ENCODE measurements at regions not wholly inside any gene's neighbourhood (a gene's known extent, or its start where the extent isn't known, plus 50 kb on each side); places are given as distances from the start of the nearest gene placed in this dataset.
"Not testable (repeated sequence)": the region's sequence is repeated elsewhere in the genome, so short reads cannot be mapped to it uniquely, and the experiment has no call there.

- no peaks in the 10 kb centered on the region for H3K4me1 ChIP-seq (ENCODE audit: control insufficient read depth in 2 of 2, insufficient read depth in 2 of 2, low read length in 2 of 2)
- no peak overlapping the region for H3K4me3 ChIP-seq (ENCODE audit: low read length)
- no peaks in the 10 kb centered on the region for H3K36me3 ChIP-seq (ENCODE audit: control insufficient read depth in 2 of 3, insufficient read depth in 3 of 3, low read length in 3 of 3)
- Mint-ChIP-seq H3K27ac (no peak overlapping the region), H3K4me3 (no peak overlapping the region), H3K9me3 (no peaks in the 10 kb centered on the region), H3K4me1 (peaks cover 0 to 4% (median 0%) of the 10 kb centered on the region in 7 donors), H3K36me3 (no peaks in the 10 kb centered on the region), H3K27me3 (peaks cover 5 to 11% (median 6%) of the 10 kb centered on the region in 5 donors)
- DNase-seq = no peak
- CTCF ChIA-PET = no interaction called here
- no peaks in the 10 kb centered on the region for H3K9me3 ChIP-seq (ENCODE audit: control insufficient read depth in 2 of 3, low read length in 3 of 3)
- no peak for ATAC-seq
- H3K27ac ChIP-seq (ENCODE audit: low read depth, low read length) = no peak overlapping the region
- intact Hi-C loops (cut with micrococcal nuclease) = no loop called here
- H3K27me3 ChIP-seq (ENCODE audit: control insufficient read depth in 2 of 2, insufficient read depth in 2 of 2, low read length in 2 of 2) = no peaks in the 10 kb centered on the region
- POLR2A ChIA-PET = no interaction called here
Observed at GRCh38 chr5:168132241-168132641, 159.2 kb upstream of the WWC1 start.

GRCh38 chr5:168135897-168136296 is 155.5 kb upstream of the WWC1 start:
- no peaks in the 10 kb centered on the region for H3K9me3 Mint-ChIP-seq
- Histone ChIP-seq H3K27me3 (ENCODE audit: control insufficient read depth in 2 of 2, insufficient read depth in 2 of 2, low read length in 2 of 2) (no peaks in the 10 kb centered on the region), H3K36me3 (ENCODE audit: control insufficient read depth in 2 of 3, insufficient read depth in 3 of 3, low read length in 3 of 3) (no peaks in the 10 kb centered on the region), H3K4me3 (ENCODE audit: low read length) (no peak overlapping the region), H3K4me1 (ENCODE audit: control insufficient read depth in 2 of 2, insufficient read depth in 2 of 2, low read length in 2 of 2) (no peaks in the 10 kb centered on the region), H3K9me3 (ENCODE audit: control insufficient read depth in 2 of 3, low read length in 3 of 3) (no peaks in the 10 kb centered on the region), H3K27ac (ENCODE audit: low read depth, low read length) (no peak overlapping the region)
- peaks cover 0 to 8% (median 0%) of the 10 kb centered on the region in 7 donors for H3K4me1 Mint-ChIP-seq
- ChIA-PET CTCF (no interaction called here), POLR2A (no interaction called here)
- DNase-seq = no peak
- peaks cover 0 to 11% (median 6%) of the 10 kb centered on the region in 5 donors for H3K27me3 Mint-ChIP-seq
- H3K36me3 Mint-ChIP-seq = no peaks in the 10 kb centered on the region
- no peak overlapping the region for H3K27ac Mint-ChIP-seq
- H3K4me3 Mint-ChIP-seq = no peak overlapping the region
- no peak for ATAC-seq
- intact Hi-C loops (cut with micrococcal nuclease) = no loop called here

- ChIA-PET CTCF (no interaction called here), POLR2A (no interaction called here)
- Histone ChIP-seq H3K27ac (ENCODE audit: low read depth, low read length) (no peak overlapping the region), H3K4me1 (ENCODE audit: control insufficient read depth in 2 of 2, insufficient read depth in 2 of 2, low read length in 2 of 2) (no peaks in the 10 kb centered on the region), H3K4me3 (ENCODE audit: low read length) (no peak overlapping the region), H3K27me3 (ENCODE audit: control insufficient read depth in 2 of 2, insufficient read depth in 2 of 2, low read length in 2 of 2) (no peaks in the 10 kb centered on the region), H3K36me3 (ENCODE audit: control insufficient read depth in 2 of 3, insufficient read depth in 3 of 3, low read length in 3 of 3) (no peaks in the 10 kb centered on the region), H3K9me3 (ENCODE audit: control insufficient read depth in 2 of 3, low read length in 3 of 3) (no peaks in the 10 kb centered on the region)
- intact Hi-C loops (cut with micrococcal nuclease) = no loop called here
- Mint-ChIP-seq H3K4me3 (no peak overlapping the region), H3K27me3 (peaks cover 0 to 11% (median 6%) of the 10 kb centered on the region in 5 donors), H3K9me3 (no peaks in the 10 kb centered on the region), H3K27ac (no peak overlapping the region), H3K4me1 (peaks cover 0 to 8% (median 0%) of the 10 kb centered on the region in 7 donors), H3K36me3 (no peaks in the 10 kb centered on the region)
- no peak for ATAC-seq
- DNase-seq = no peak
Observed at GRCh38 chr5:168136340-168136739, 155.1 kb upstream of the WWC1 start.

- ATAC-seq (no peak), DNase-seq (peak in 1 of 9 donors; percentile 3)
- Mint-ChIP-seq H3K27ac (no peak overlapping the region), H3K27me3 (peaks cover 0 to 11% (median 6%) of the 10 kb centered on the region in 5 donors), H3K4me3 (no peak overlapping the region), H3K36me3 (no peaks in the 10 kb centered on the region), H3K4me1 (peaks cover 0 to 8% (median 0%) of the 10 kb centered on the region in 7 donors), H3K9me3 (no peaks in the 10 kb centered on the region)
- Histone ChIP-seq H3K9me3 (ENCODE audit: control insufficient read depth in 2 of 3, low read length in 3 of 3) (no peaks in the 10 kb centered on the region), H3K36me3 (ENCODE audit: control insufficient read depth in 2 of 3, insufficient read depth in 3 of 3, low read length in 3 of 3) (no peaks in the 10 kb centered on the region), H3K4me3 (ENCODE audit: low read length) (no peak overlapping the region), H3K4me1 (ENCODE audit: control insufficient read depth in 2 of 2, insufficient read depth in 2 of 2, low read length in 2 of 2) (no peaks in the 10 kb centered on the region), H3K27ac (ENCODE audit: low read depth, low read length) (no peak overlapping the region), H3K27me3 (ENCODE audit: control insufficient read depth in 2 of 2, insufficient read depth in 2 of 2, low read length in 2 of 2) (no peaks in the 10 kb centered on the region)
- CTCF ChIA-PET = no interaction called here
- intact Hi-C loops (cut with micrococcal nuclease) = no loop called here
- POLR2A ChIA-PET = no interaction called here
Observed at GRCh38 chr5:168137265-168137664, 154.2 kb upstream of the WWC1 start.

- POLR2A ChIA-PET = no interaction called here
Observed at GRCh38 chr5:168140241-168140640, 151.2 kb upstream of the WWC1 start.

GRCh38 chr5:168142402-168142801 is 149.0 kb upstream of the WWC1 start:
- ChIA-PET POLR2A (no interaction called here), CTCF (no interaction called here)
- Mint-ChIP-seq H3K4me3 (no peak overlapping the region), H3K27me3 (peaks cover 0 to 2% (median 0%) of the 10 kb centered on the region in 5 donors), H3K36me3 (no peaks in the 10 kb centered on the region), H3K4me1 (peaks cover 0 to 7% (median 0%) of the 10 kb centered on the region in 7 donors), H3K9me3 (peaks cover 0 to 4% (median 0%) of the 10 kb centered on the region in 11 donors), H3K27ac (no peak overlapping the region)
- no peak for DNase-seq
- Histone ChIP-seq H3K4me3 (ENCODE audit: low read length) (no peak overlapping the region), H3K27ac (ENCODE audit: low read depth, low read length) (no peak overlapping the region), H3K4me1 (ENCODE audit: control insufficient read depth in 2 of 2, insufficient read depth in 2 of 2, low read length in 2 of 2) (no peaks in the 10 kb centered on the region), H3K9me3 (ENCODE audit: control insufficient read depth in 2 of 3, low read length in 3 of 3) (no peaks in the 10 kb centered on the region), H3K27me3 (ENCODE audit: control insufficient read depth in 2 of 2, insufficient read depth in 2 of 2, low read length in 2 of 2) (no peaks in the 10 kb centered on the region), H3K36me3 (ENCODE audit: control insufficient read depth in 2 of 3, insufficient read depth in 3 of 3, low read length in 3 of 3) (no peaks in the 10 kb centered on the region)
- intact Hi-C loops (cut with micrococcal nuclease) = no loop called here
- ATAC-seq = no peak

More at GRCh38 chr5:168140241-168140640, 151.2 kb upstream of the WWC1 start:
- Mint-ChIP-seq H3K9me3 (no peaks in the 10 kb centered on the region), H3K36me3 (no peaks in the 10 kb centered on the region), H3K4me1 (peaks cover 0 to 13% (median 0%) of the 10 kb centered on the region in 7 donors), H3K27me3 (peaks cover 0 to 7% (median under 1%) of the 10 kb centered on the region in 5 donors), H3K4me3 (no peak overlapping the region), H3K27ac (peak overlapping the region in 1 of 9 donors; percentile 6)
- no peak overlapping the region for H3K27ac ChIP-seq (ENCODE audit: low read depth, low read length)
- no peak overlapping the region for H3K4me3 ChIP-seq (ENCODE audit: low read length)
- CTCF ChIA-PET = no interaction called here
- H3K9me3 ChIP-seq (ENCODE audit: control insufficient read depth in 2 of 3, low read length in 3 of 3) = no peaks in the 10 kb centered on the region
- ATAC-seq (no peak), DNase-seq (no peak)
- no peaks in the 10 kb centered on the region for H3K27me3 ChIP-seq (ENCODE audit: control insufficient read depth in 2 of 2, insufficient read depth in 2 of 2, low read length in 2 of 2)
- no peaks in the 10 kb centered on the region for H3K36me3 ChIP-seq (ENCODE audit: control insufficient read depth in 2 of 3, insufficient read depth in 3 of 3, low read length in 3 of 3)
- no peaks in the 10 kb centered on the region for H3K4me1 ChIP-seq (ENCODE audit: control insufficient read depth in 2 of 2, insufficient read depth in 2 of 2, low read length in 2 of 2)
- intact Hi-C loops (cut with micrococcal nuclease) = no loop called here

GRCh38 chr5:168143521-168143920 is 147.9 kb upstream of the WWC1 start:
- CTCF ChIA-PET; H3K27me3 ChIP-seq (ENCODE audit: control insufficient read depth in 2 of 2, insufficient read depth in 2 of 2, low read length in 2 of 2); intact Hi-C loops (cut with micrococcal nuclease); H3K36me3 ChIP-seq (ENCODE audit: control insufficient read depth in 2 of 3, insufficient read depth in 3 of 3, low read length in 3 of 3); H3K9me3 Mint-ChIP-seq; H3K36me3 Mint-ChIP-seq; H3K27me3 Mint-ChIP-seq; H3K4me3 Mint-ChIP-seq; DNase-seq; H3K4me1 Mint-ChIP-seq; H3K4me3 ChIP-seq (ENCODE audit: low read length); POLR2A ChIA-PET; H3K27ac ChIP-seq (ENCODE audit: low read depth, low read length); H3K4me1 ChIP-seq (ENCODE audit: control insufficient read depth in 2 of 2, insufficient read depth in 2 of 2, low read length in 2 of 2); H3K9me3 ChIP-seq (ENCODE audit: control insufficient read depth in 2 of 3, low read length in 3 of 3): not testable (repeated sequence)
- H3K27ac Mint-ChIP-seq = peak overlapping the region in 1 of 9 donors; percentile 41
- ATAC-seq = peak; percentile 63

Measured in naive thymus-derived CD4-positive, alpha-beta T cell (primary cell).